GM21423 (cell line): ENCODE measurements at regions not wholly inside any gene's neighbourhood (a gene's known extent, or its start where the extent isn't known, plus 50 kb on each side); places are given as distances from the start of the nearest gene placed in this dataset.

Experiments used
- ATAC-seq: cut with Tn5 transposase; IDR thresholded peaks from one replicate; pipeline ENCODE4 v1.9.1; 2021; ENCODE audit warnings: mild to moderate bottlenecking, moderate library complexity; ENCODE audit not compliant: unreplicated experiment

DNA sequence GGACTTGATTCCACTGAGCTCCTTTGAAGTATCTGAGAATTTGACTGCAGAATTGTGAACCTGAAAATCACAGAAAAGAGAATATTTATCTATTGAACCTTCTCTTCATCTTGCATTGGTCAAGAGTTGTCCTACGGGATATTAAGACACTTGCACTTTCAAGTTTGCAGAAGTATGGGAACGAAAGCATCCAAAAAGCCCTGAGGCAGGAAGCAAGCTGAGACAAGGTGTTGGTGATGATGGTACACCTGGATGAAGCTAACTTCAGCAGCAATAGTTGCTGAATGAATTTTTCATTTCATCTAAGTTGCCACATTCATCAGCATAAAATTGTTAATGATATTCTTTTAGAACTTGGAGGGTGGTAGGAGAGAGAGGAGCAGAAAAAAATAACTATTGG is 686.6 kb upstream of the ADAMTS5 start:
- no peak for ATAC-seq

- no peak for ATAC-seq
Observed at GRCh38 chr21:27649762-27650161, 682.9 kb upstream of the ADAMTS5 start.

DNA sequence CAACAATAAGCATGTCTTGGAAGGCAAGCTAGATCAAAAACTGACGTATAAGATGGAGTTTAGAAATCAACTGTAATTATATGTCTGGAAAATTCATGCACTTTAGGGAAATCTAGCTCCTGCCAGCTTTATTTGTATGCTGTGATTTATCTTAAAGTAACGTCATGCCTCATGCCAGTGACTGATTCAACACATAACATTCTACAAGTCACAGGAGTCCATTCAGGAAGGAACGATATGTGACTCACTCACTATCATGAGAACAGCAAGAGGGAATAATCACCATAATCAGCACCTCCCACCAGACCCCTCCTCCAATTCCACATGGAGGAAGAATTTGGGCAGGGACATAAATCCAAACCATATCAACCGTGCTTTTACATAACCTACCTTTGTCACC is 682.4 kb upstream of the ADAMTS5 start:
- ATAC-seq = no peak

DNA sequence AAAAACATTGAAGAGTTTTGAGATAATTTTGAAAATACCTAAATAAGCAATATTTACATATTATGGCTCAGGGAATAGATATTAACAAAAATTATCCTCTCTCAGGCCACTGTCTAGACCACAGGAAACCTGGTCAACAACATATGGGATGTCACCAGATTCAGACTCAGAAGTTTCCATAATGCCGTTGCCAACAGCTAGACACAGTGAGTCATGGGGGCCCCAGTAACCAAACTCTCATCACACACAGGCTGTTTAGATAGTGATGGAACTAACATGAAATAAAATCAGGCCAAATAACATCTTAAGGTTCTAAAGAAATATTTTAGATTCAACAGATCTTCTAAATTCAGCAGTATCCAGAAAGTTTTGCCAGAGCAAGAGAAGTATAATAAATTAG is 681.7 kb upstream of the ADAMTS5 start:
- no peak for ATAC-seq

DNA sequence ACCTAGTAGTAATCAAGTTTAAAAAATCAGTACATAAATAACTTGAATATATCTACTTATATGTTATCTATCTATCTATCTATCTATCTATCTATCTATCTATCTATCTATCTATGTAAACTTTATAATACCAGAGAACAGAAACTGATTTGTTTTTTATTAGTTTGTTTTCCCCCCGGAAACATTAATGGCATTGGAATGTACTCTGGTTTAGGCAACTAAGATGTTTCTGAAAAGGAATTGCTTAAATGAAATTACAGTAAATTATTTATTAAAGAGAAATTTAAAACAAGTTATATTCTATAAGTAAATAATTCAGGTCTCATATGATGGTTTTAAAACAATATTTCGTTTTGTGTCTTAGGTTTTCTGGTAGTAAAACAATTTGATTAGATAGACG is 681.0 kb upstream of the ADAMTS5 start:
- ATAC-seq = no peak

DNA sequence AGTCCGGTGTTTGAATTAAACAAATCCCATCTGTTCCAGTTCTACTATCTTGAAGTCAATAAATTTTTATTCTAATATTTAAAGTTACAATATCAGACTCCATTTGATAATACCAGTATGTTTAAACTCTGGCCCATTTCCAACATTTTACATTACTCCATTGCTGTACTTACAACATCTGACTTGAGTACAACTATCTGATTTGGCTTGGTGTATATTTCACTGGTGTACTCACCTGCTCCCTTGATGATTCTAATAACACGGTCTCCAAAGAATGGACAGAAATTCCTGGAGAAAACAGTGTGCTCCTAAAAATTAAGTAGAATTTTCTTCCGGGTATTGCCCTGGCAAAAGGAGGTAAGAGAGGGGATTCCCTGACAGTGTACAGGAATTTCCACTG is 680.5 kb upstream of the ADAMTS5 start:
- ATAC-seq = no peak

- ATAC-seq = no peak
Observed at GRCh38 chr21:27646691-27647090, 679.8 kb upstream of the ADAMTS5 start.

DNA sequence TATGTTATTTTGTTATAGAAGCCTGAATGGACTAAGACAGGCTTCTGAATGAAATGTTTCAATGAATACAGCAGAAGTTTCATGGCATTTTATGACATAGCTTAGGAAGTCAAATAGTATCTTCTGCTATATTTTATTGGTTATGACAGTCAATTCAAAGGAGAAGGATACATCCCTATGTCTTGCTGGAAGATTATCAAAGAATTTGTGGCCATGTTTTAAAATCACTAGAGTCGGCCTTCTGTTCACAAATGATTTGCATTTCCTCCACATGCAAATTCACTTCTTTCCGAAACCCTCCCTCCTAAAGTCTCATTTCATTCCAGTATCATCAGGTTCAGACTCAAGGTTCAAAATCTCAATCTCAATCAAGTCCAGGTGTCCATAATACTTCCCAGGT is 679.2 kb upstream of the ADAMTS5 start:
- no peak for ATAC-seq

- ATAC-seq = no peak
Observed at GRCh38 chr21:27645285-27645684, 678.4 kb upstream of the ADAMTS5 start.

- ATAC-seq = no peak
Observed at GRCh38 chr21:27643326-27643725, 676.4 kb upstream of the ADAMTS5 start.

GRCh38 chr21:27639286-27639685 is 672.4 kb upstream of the ADAMTS5 start:
- ATAC-seq = no peak

- ATAC-seq = no peak
Observed at GRCh38 chr21:27636656-27637055, 669.8 kb upstream of the ADAMTS5 start.

DNA sequence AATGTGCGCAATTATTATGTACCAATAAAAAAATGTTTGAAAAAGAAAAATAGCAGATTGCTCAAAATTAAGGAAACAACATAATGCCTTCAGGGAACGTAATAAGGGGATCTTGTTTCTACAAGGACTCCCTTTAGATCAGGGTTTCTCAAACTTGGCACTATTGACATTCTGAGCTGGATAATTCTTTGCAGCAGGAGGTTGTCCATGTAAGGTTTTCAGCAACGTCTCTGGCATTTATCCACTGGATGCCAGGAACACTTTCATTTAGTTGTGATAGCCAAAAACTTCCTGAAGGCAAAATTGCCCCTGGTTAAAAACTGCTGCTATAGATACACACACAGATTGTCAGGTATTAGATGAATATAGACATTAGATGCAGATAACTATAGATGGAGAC is 666.7 kb upstream of the ADAMTS5 start:
- ATAC-seq = no peak

GRCh38 chr21:27631471-27631870 is 664.6 kb upstream of the ADAMTS5 start:
- no peak for ATAC-seq

DNA sequence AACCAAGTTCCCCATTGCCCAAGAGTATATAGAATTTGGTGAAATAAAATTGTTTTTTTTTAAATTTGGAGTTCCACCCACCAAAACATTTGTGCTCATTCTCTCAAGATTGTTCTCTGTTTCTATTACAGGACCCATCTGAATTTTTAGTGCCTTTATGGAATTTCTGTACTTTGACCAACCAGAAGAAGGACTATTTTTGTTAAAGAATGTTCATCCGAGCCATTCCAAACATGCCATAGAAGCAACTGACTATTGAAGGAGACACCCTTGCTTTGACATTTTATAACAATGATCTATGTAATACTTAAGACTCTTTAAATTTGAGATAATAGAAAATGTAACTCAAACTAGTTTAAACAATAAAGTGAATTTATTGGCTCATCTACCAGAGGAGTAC is 655.7 kb upstream of the ADAMTS5 start:
- no peak for ATAC-seq

DNA sequence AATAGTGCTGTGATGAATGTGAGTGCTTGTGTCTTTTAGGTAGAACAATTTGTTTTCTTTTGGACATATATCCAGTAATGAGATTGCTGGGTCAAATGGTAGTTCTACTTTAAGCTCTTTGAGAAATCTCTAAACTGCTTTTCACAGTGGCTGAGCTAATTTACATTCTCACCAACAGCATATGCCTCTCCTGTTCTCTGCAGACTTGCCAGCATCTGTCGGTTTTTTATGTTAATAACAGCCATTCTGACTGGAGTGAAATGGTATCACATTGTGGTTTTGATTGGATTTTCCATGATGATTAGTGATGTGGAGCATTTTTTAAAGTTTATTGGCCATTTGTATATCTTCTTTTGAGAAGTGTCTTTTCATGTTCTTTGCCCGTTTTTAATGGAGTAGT is 647.3 kb upstream of the ADAMTS5 start:
- ATAC-seq = no peak

DNA sequence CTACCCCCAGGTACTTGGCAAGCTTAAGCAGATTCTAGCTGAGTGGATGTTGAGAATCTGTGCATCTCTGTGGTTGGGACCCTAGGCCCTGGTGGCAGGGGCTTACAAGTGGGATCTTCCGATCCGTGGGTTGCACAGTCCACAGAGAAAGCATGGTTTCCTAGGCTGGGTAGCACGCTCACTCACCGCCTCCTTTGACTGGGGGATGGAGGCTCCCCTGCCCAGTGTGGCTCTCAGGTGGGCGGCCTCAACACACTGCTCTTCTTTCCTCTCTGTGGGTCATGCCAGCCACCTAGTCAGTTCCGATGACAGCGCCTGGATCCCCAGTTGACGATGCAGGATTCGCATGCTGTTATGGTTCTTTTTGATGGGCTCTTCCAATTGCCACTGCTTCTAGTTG is 639.5 kb upstream of the ADAMTS5 start:
- ATAC-seq = no peak

DNA sequence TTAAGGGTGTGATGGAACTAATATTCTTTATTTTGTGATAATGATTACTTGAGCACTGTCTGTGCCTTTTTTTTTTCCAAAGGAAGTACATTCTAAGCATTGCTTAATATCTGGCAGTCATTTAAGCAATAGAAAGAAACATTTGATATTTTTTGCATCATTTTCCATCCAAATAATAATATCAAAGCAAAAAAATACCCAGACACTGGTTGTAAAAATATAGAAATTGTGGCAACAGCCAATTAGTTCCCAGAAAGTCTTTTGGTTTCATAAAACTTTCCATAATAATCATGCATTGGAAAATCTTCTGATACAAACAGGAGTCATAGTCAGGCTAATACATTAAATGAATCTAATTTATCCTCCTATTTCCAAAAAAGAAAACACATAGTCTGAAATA is 629.3 kb upstream of the ADAMTS5 start:
- no peak for ATAC-seq

DNA sequence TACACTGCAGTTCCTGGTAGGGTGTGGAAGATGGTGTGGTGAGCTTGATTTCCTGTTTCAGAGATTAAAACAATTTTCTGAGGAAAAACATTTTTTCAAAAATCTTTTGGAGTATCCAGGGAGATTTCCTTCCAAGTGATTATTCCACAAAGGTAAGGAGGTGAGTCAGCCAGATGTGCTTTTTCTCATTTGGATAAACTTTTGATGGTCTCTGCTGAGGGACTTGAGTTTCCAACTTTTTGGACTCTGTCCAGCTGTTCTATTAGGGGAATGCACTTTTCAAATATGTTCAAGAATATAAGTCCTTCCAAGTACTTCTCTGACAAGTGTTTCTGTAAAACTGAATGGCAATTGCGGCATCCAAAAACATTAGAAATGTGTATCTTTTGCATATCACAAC is 628.8 kb upstream of the ADAMTS5 start:
- no peak for ATAC-seq

DNA sequence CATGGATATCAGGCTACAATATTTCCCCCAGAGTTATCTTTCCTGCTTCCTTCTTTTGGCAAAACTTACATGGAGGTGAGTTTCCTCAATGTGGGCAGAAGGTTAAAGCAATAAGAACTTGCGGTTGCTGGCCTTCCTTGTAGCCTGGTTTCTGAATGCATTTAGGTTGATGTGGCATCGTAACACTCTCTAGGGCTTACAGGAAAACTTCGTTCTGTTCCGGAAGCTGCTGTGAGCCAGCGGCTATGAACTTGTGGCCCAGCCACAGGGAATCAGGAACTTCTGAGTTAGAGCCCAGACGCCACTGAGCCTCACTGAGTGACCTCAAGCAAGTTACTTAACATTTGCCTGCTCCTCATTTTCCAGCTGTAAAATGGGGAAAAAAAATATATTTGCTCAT is 623.4 kb upstream of the ADAMTS5 start:
- ATAC-seq = no peak

DNA sequence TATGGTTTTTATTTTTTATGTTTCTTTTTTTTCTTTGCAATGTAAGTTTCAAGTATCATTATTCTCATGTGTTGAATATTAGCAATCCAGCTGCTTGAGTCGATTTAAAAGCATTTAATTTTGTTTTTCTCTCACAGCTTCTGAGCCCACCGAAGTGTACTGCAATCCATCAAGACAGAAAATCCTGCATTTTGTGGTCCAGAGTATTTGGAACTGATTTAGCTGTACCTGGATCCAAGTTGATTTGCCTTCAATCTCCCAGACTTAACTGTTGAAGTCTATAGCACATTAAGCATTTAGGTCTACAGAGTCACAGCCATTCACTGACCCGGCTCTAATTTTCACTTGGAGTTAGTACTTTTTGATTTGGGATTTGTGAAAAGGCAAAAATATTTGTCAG is 622.9 kb upstream of the ADAMTS5 start:
- no peak for ATAC-seq

- ATAC-seq = no peak
Observed at GRCh38 chr21:27586986-27587385, 620.1 kb upstream of the ADAMTS5 start.

GRCh38 chr21:27586326-27586725 is 619.4 kb upstream of the ADAMTS5 start:
- ATAC-seq = no peak

- no peak for ATAC-seq
Observed at GRCh38 chr21:27584256-27584655, 617.4 kb upstream of the ADAMTS5 start.
